Body of pancreas (tissue), 4 donors: ENCODE measurements at regions not wholly inside any gene's neighbourhood (a gene's known extent, or its start where the extent isn't known, plus 50 kb on each side); places are given as distances from the start of the nearest gene placed in this dataset.

Source experiments
- ATAC-seq: fragments of 150-250 bp; one replicate; pipeline ENCODE4 v1.9.1; 2016
- DNase-seq, 4 donors: peaks; one replicate each; pipeline ENCODE4 v3.0.0-alpha.2; 2019
- H3K27ac ChIP-seq, 4 donors: fragments of 200-600 bp; sonication (generic); 1 replicate in 3 of 4; 2 replicates in 1 of 4; pipeline versions ENCODE4 v1.5.1 to v1.6.1; 2016 to 2019; ENCODE audit warnings: mild to moderate bottlenecking in 1 of 4, mixed read lengths in 1 of 4, moderate library complexity in 1 of 4
- H3K27me3 ChIP-seq, 2 donors: fragments of 200-600 bp; sonication (generic); one replicate each; pipeline ENCODE4 v1.6.0; 2016; ENCODE audit warnings: mild to moderate bottlenecking in 1 of 2
- H3K36me3 ChIP-seq, 2 donors: fragments of 200-600 bp; sonication (generic); replicated peaks in 1 of 2; 2 replicates each; pipeline ENCODE4 v1.5.1; 2016; ENCODE audit warnings: low read depth in 2 of 2; ENCODE audit not compliant: insufficient read depth in 1 of 2
- H3K4me1 ChIP-seq: fragments of 200-600 bp; sonication (generic); one replicate; pipeline ENCODE4 v1.6.0; 2016
- H3K4me3 ChIP-seq, 2 donors: fragments of 200-600 bp; sonication (generic); 1 replicate in 1 of 2; 2 replicates in 1 of 2; pipeline ENCODE4 v1.5.1; 2016 to 2019
- H3K9me3 ChIP-seq, 3 donors: fragments of 200-600 bp; sonication (generic); 1 replicate in 2 of 3; 2 replicates in 1 of 3; pipeline ENCODE4 v1.5.1; 2016
- CTCF ChIP-seq, 7 experiments: fragments of 450-650 bp in 4 of 7; fragments of 200-600 bp in 3 of 7; sonication (generic) in 3 of 7; IDR thresholded peaks; one replicate each; pipeline ENCODE4 v1.5.1; 2016 to 2019; ENCODE audit warnings: antibody characterized with exemption in 7 of 7
- POLR2A ChIP-seq, 3 donors: fragments of 450-650 bp; IDR thresholded peaks; one replicate each; pipeline ENCODE4 v1.6.1; 2016; ENCODE audit warnings: antibody characterized with exemption in 3 of 3, mild to moderate bottlenecking in 2 of 3
- WGBS, 2 donors: methylation state at CpG; one replicate each; pipeline ENCODE4 v1.1.5; 2017; 5-methylcytosine and 5-hydroxymethylcytosine counted together
- intact Hi-C: fragments of 100-400 bp; cut with DNase I; formaldehyde crosslinking; loops from one replicate; pipeline ENCODE4 v1.15.1; 2023

- no peak overlapping the region for H3K27ac ChIP-seq
- H3K4me1 ChIP-seq = no peaks in the 10 kb centered on the region
- H3K9me3 ChIP-seq = no peaks in the 10 kb centered on the region
- H3K27me3 ChIP-seq = no peaks in the 10 kb centered on the region
- H3K36me3 ChIP-seq = no peaks in the 10 kb centered on the region
- intact Hi-C loops = no loop called here
- ATAC-seq = no peak
- no peak for TF ChIP-seq CTCF (IDR thresholded peaks at IDR 0.05)
- no peak for TF ChIP-seq POLR2A (IDR thresholded peaks at IDR 0.05)
- DNase-seq = no peak
- no peak overlapping the region for H3K4me3 ChIP-seq
Measured at GRCh38 chr2:176628438-176628837, 359.2 kb downstream of the MTX2 start.

- intact Hi-C loops = no loop called here
- Histone ChIP-seq H3K4me3 (no peak overlapping the region), H3K27me3 (peaks cover 0 to 26% of the 10 kb centered on the region in 2 donors), H3K36me3 (no peaks in the 10 kb centered on the region), H3K9me3 (no peaks in the 10 kb centered on the region), H3K27ac (no peak overlapping the region), H3K4me1 (peaks cover 8% of the 10 kb centered on the region)
- TF ChIP-seq CTCF (IDR thresholded peaks at IDR 0.05) = no peak
- no peak for TF ChIP-seq POLR2A (IDR thresholded peaks at IDR 0.05)
- WGBS, 2 donors = 34 to 35% methylated on average over 2 of the region's 2 CpGs
- no peak for DNase-seq
- ATAC-seq = no peak
Measured at GRCh38 chr2:176633754-176634153, 364.5 kb downstream of the MTX2 start.

GRCh38 chr2:176636401-176636800 is 367.2 kb downstream of the MTX2 start:
- 68 to 77% methylated on average over 3 of the region's 3 CpGs for WGBS, 2 donors
- no peak overlapping the region for H3K4me3 ChIP-seq
- peaks cover 8% of the 10 kb centered on the region for H3K4me1 ChIP-seq
- TF ChIP-seq CTCF (IDR thresholded peaks at IDR 0.05) (no peak), POLR2A (IDR thresholded peaks at IDR 0.05) (no peak)
- intact Hi-C loops = no loop called here
- DNase-seq = no peak
- H3K27me3 ChIP-seq = peaks cover 0 to 26% of the 10 kb centered on the region in 2 donors
- no peak overlapping the region for H3K27ac ChIP-seq
- no peaks in the 10 kb centered on the region for H3K36me3 ChIP-seq
- no peak for ATAC-seq
- no peaks in the 10 kb centered on the region for H3K9me3 ChIP-seq

GRCh38 chr2:176637142-176637485 is 367.9 kb downstream of the MTX2 start:
- H3K27ac ChIP-seq = peak overlapping the region in 1 of 4 donors; percentile 17
- ATAC-seq (no peak), DNase-seq (no peak)

More at GRCh38 chr2:176637142-176637485, 367.9 kb downstream of the MTX2 start:
- Histone ChIP-seq H3K4me3 (no peak overlapping the region), H3K36me3 (no peaks in the 10 kb centered on the region), H3K27me3 (peaks cover 0 to 26% of the 10 kb centered on the region in 2 donors), H3K9me3 (no peaks in the 10 kb centered on the region), H3K4me1 (peaks cover 8% of the 10 kb centered on the region)
- intact Hi-C loops = no loop called here
- no peak for TF ChIP-seq CTCF (IDR thresholded peaks at IDR 0.05)
- TF ChIP-seq POLR2A (IDR thresholded peaks at IDR 0.05) = no peak
- WGBS, 2 donors = 15 to 28% methylated on average over 13 of the region's 13 CpGs
